Urinary bladder (tissue), 3 donors: ENCODE measurements at regions not wholly inside any gene's neighbourhood (a gene's known extent, or its start where the extent isn't known, plus 50 kb on each side); places are given as distances from the start of the nearest gene placed in this dataset.
A peak's percentile ranks its signal among the peaks of the same experiment; 100 is the strongest.

Experiments used
- DNase-seq: peaks from one replicate; pipeline ENCODE4 v3.0.0-alpha.2; 2015; ENCODE audit errors: extremely low spot score
- H3K27ac ChIP-seq: one replicate; pipeline ENCODE4 v1.5.1; 2013; ENCODE audit warnings: low read depth, mild to moderate bottlenecking, moderate library complexity
- H3K36me3 ChIP-seq: one replicate; pipeline ENCODE4 v1.6.1; 2013; ENCODE audit warnings: mild to moderate bottlenecking, moderate library complexity; ENCODE audit not compliant: insufficient read depth
- H3K4me1 ChIP-seq: one replicate; pipeline ENCODE4 v1.6.1; 2013; ENCODE audit warnings: mild to moderate bottlenecking, moderate library complexity; ENCODE audit not compliant: insufficient read depth
- H3K4me3 ChIP-seq: one replicate; pipeline ENCODE4 v1.5.1; 2013; ENCODE audit warnings: low read depth, low read length
- WGBS: extraction: QIAGEN DNeasy Blood & Tissue Kit; methylation state at CpG from one replicate; pipeline ENCODE4 v1.1.7; 2013; 5-methylcytosine and 5-hydroxymethylcytosine counted together
- donor health status: healthy with polysubstance abuse.
- donor health status: healthy.

GRCh38 chr12:114774197-114774596, 90.2 kb upstream of the TBX3 start:
- no peaks in the 10 kb centered on the region for H3K4me1 ChIP-seq
- no peak overlapping the region for H3K4me3 ChIP-seq
- H3K36me3 ChIP-seq: no peaks in the 10 kb centered on the region
- no peak for DNase-seq
- 85% methylated on average over 11 of the region's 11 CpGs for WGBS
- no peak overlapping the region for H3K27ac ChIP-seq

GRCh38 chr12:114770323-114770722, 86.3 kb upstream of the TBX3 start:
- H3K27ac ChIP-seq: no peak overlapping the region
- H3K36me3 ChIP-seq: no peaks in the 10 kb centered on the region
- no peaks in the 10 kb centered on the region for H3K4me1 ChIP-seq
- no peak for DNase-seq
- H3K4me3 ChIP-seq: no peak overlapping the region
- WGBS: 89% methylated on average over 3 of the region's 3 CpGs

- 94% methylated on average over 4 of the region's 4 CpGs for WGBS
- no peak overlapping the region for H3K27ac ChIP-seq
- DNase-seq: no peak
- no peaks in the 10 kb centered on the region for H3K4me1 ChIP-seq
- no peaks in the 10 kb centered on the region for H3K36me3 ChIP-seq
- H3K4me3 ChIP-seq: no peak overlapping the region
Measured at GRCh38 chr12:114769634-114770033, 85.7 kb upstream of the TBX3 start.

- H3K4me3 ChIP-seq: no peak overlapping the region
- H3K36me3 ChIP-seq: no peaks in the 10 kb centered on the region
- WGBS: 63% methylated on average over 14 of the region's 14 CpGs
- H3K4me1 ChIP-seq: no peaks in the 10 kb centered on the region
- peak overlapping the region; percentile 78 for H3K27ac ChIP-seq
- no peak for DNase-seq
Measured at GRCh38 chr12:114767906-114768722, 84.1 kb upstream of the TBX3 start.

GRCh38 chr12:114767084-114767760, 83.2 kb upstream of the TBX3 start:
- Histone ChIP-seq H3K36me3 (no peaks in the 10 kb centered on the region), H3K4me3 (no peak overlapping the region), H3K27ac (peak overlapping the region; percentile 44), H3K4me1 (no peaks in the 10 kb centered on the region)
- no peak for DNase-seq
- WGBS: 79% methylated on average over 19 of the region's 19 CpGs

GRCh38 chr12:114765960-114766691, 82.2 kb upstream of the TBX3 start:
- H3K4me1 ChIP-seq: no peaks in the 10 kb centered on the region
- H3K36me3 ChIP-seq: no peaks in the 10 kb centered on the region
- DNase-seq: no peak
- H3K4me3 ChIP-seq: no peak overlapping the region
- WGBS: 86% methylated on average over 11 of the region's 11 CpGs
- H3K27ac ChIP-seq: no peak overlapping the region

GRCh38 chr12:114764510-114764909, 80.5 kb upstream of the TBX3 start:
- WGBS: 66% methylated on average over 6 of the region's 6 CpGs
- no peaks in the 10 kb centered on the region for H3K4me1 ChIP-seq
- no peak overlapping the region for H3K27ac ChIP-seq
- DNase-seq: no peak
- no peaks in the 10 kb centered on the region for H3K36me3 ChIP-seq
- no peak overlapping the region for H3K4me3 ChIP-seq

- H3K4me1 ChIP-seq: no peaks in the 10 kb centered on the region
- no peak overlapping the region for H3K4me3 ChIP-seq
- no peaks in the 10 kb centered on the region for H3K36me3 ChIP-seq
- 21% methylated on average over 22 of the region's 22 CpGs for WGBS
- DNase-seq: no peak
- no peak overlapping the region for H3K27ac ChIP-seq
Measured at GRCh38 chr12:114762490-114763110, 78.6 kb upstream of the TBX3 start.

- no peak overlapping the region for H3K4me3 ChIP-seq
- 77% methylated on average over 10 of the region's 10 CpGs for WGBS
- H3K36me3 ChIP-seq: no peaks in the 10 kb centered on the region
- no peak for DNase-seq
- no peaks in the 10 kb centered on the region for H3K4me1 ChIP-seq
- no peak overlapping the region for H3K27ac ChIP-seq
Measured at GRCh38 chr12:114760151-114760877, 76.3 kb upstream of the TBX3 start.

GRCh38 chr12:114759635-114760034, 75.7 kb upstream of the TBX3 start:
- Histone ChIP-seq H3K4me3 (no peak overlapping the region), H3K4me1 (no peaks in the 10 kb centered on the region), H3K36me3 (no peaks in the 10 kb centered on the region), H3K27ac (no peak overlapping the region)
- 96% methylated on average over 11 of the region's 11 CpGs for whole genome bisulfite sequencing
- no peak for DNase-seq

- H3K27ac ChIP-seq: no peak overlapping the region
- WGBS: 74% methylated on average over 4 of the region's 4 CpGs
- H3K36me3 ChIP-seq: no peaks in the 10 kb centered on the region
- H3K4me1 ChIP-seq: no peaks in the 10 kb centered on the region
- H3K4me3 ChIP-seq: no peak overlapping the region
- no peak for DNase-seq
Measured at GRCh38 chr12:114757684-114758325, 73.8 kb upstream of the TBX3 start.

- no peak for DNase-seq
- Histone ChIP-seq H3K4me1 (no peaks in the 10 kb centered on the region), H3K36me3 (no peaks in the 10 kb centered on the region), H3K27ac (no peak overlapping the region), H3K4me3 (no peak overlapping the region)
- WGBS: 82% methylated on average over 8 of the region's 8 CpGs
Measured at GRCh38 chr12:114752217-114752616, 68.2 kb upstream of the TBX3 start.

- H3K4me1 ChIP-seq: no peaks in the 10 kb centered on the region
- H3K36me3 ChIP-seq: no peaks in the 10 kb centered on the region
- no peak overlapping the region for H3K27ac ChIP-seq
- 82% methylated on average over 2 of the region's 2 CpGs for WGBS
- no peak overlapping the region for H3K4me3 ChIP-seq
- DNase-seq: no peak
Measured at GRCh38 chr12:114751712-114752111, 67.7 kb upstream of the TBX3 start.
